ENCODE measurements at regions not wholly inside any gene's neighbourhood (a gene's known extent, or its start where the extent isn't known, plus 50 kb on each side); places are given as distances from the start of the nearest gene placed in this dataset.

- intact Hi-C loops (cut with micrococcal nuclease) = no loop called here
- Histone ChIP-seq H3K9ac (replicated peaks; ENCODE audit: extremely low read depth, insufficient read depth, low read length) (no peak overlapping the region), H3K4me1 (ENCODE audit: control insufficient read depth, extremely low read depth, insufficient read depth, low read length) (peaks cover 24% of the 10 kb centered on the region), H3K79me2 (ENCODE audit: control insufficient read depth, insufficient read depth, low read length) (no peaks in the 10 kb centered on the region), H3K36me3 (ENCODE audit: control insufficient read depth in 2 of 2, extremely low read depth in 1 of 2, insufficient read depth in 2 of 2, low read length in 2 of 2) (no peaks in the 10 kb centered on the region), H2AFZ (ENCODE audit: low read depth, low read length) (no peak overlapping the region), H3K4me3 (replicated peaks in 1 of 3; ENCODE audit: insufficient read depth in 1 of 3, low read depth in 1 of 3, low read length in 3 of 3) (no peak overlapping the region), H3K27ac (ENCODE audit: insufficient read depth, low read depth, low read length) (no peak overlapping the region), H3K4me2 (ENCODE audit: insufficient read depth, low read length) (no peak overlapping the region), H3K27me3 (ENCODE audit: control insufficient read depth in 2 of 2, insufficient read depth in 2 of 2, low read length in 2 of 2) (no peaks in the 10 kb centered on the region), H3K9me3 (replicated peaks; ENCODE audit: control insufficient read depth, insufficient read depth, low read length) (no peaks in the 10 kb centered on the region), H3K9me1 (replicated peaks; ENCODE audit: control insufficient read depth, extremely low read depth, insufficient read depth, low read length) (no peaks in the 10 kb centered on the region), H4K20me1 (replicated peaks; ENCODE audit: control insufficient read depth, extremely low read depth, insufficient read depth, low read length) (no peaks in the 10 kb centered on the region)
- dilution Hi-C loops (cut with MboI; ENCODE audit: extremely low pct_ligation_motif_present, low sequenced_read_pairs) = no loop called here
- CTCF ChIA-PET = interaction anchor here (0.7 to 1.4 kb wide), 2 partner anchors 11 to 16 kb away, joined by 3 read pairs; no protein-coding TSS in a partner anchor
- DNase-seq (ENCODE audit: low read depth, low spot score) (no peak), FAIRE-seq (no peak)
- no peak for TF ChIP-seq MYC (IDR thresholded peaks at IDR 0.05; ENCODE audit: low read depth, low read length)
- TF ChIP-seq POLR2A (IDR thresholded peaks at IDR 0.05; ENCODE audit: low read depth, low read length) = no peak
- TF ChIP-seq CTCF (IDR thresholded peaks at IDR 0.05; ENCODE audit: extremely low read depth in 1 of 2, insufficient read depth in 1 of 2, low read depth in 1 of 2, low read length in 2 of 2) = no peak
- TF ChIP-seq EZH2 (IDR thresholded peaks at IDR 0.05; ENCODE audit: borderline replicate concordance, low read depth, low read length, severe bottlenecking) = no peak
- no peak for TF ChIP-seq FOS (IDR thresholded peaks at IDR 0.05; ENCODE audit: borderline replicate concordance, insufficient read depth, low read length)
- TF ChIP-seq GATA2 (IDR thresholded peaks at IDR 0.05; ENCODE audit: insufficient read depth, insufficient read length, low read depth, low read length) = no peak
- TF ChIP-seq MAX (IDR thresholded peaks at IDR 0.05; ENCODE audit: insufficient read depth, insufficient read length) = no peak
- TF ChIP-seq JUN (IDR thresholded peaks at IDR 0.05; ENCODE audit: borderline replicate concordance, insufficient read depth, insufficient read length, low read depth) = no peak
- TF ChIP-seq POLR2AphosphoS5 (IDR thresholded peaks at IDR 0.05; ENCODE audit: insufficient read depth, low read depth, low read length) = no peak
- POLR2A ChIA-PET = no interaction called here
- BruUV-seq (replicated peaks) = no TSS peak
Observed at GRCh38 chr5:8831854-8832253, 714.0 kb downstream of the SEMA5A start.

All from endothelial cell of umbilical vein (primary cell).